ENCODE measurements at regions not wholly inside any gene's neighbourhood (a gene's known extent, or its start where the extent isn't known, plus 50 kb on each side); places are given as distances from the start of the nearest gene placed in this dataset.

GRCh38 chr5:4874097-4874496 lies 266.0 kb upstream of the ADAMTS16 start:
- no peak overlapping the region for H3K27ac ChIP-seq (ENCODE audit: insufficient read depth, low read depth, low read length, poor library complexity, severe bottlenecking)
- no peaks in the 10 kb centered on the region for H3K4me1 ChIP-seq (ENCODE audit: control insufficient read depth, insufficient read depth, low read length)
- H3K4me3 ChIP-seq (ENCODE audit: insufficient read depth, low read depth, low read length): no peak overlapping the region
- H3K9me3 ChIP-seq (ENCODE audit: control insufficient read depth, low read length): no peaks in the 10 kb centered on the region
- WGBS, 2 experiments: 91 to 97% methylated on average over 9 to 10 of the region's 10 CpGs
- no peaks in the 10 kb centered on the region for H3K27me3 ChIP-seq (ENCODE audit: control insufficient read depth, insufficient read depth, low read length, poor library complexity, severe bottlenecking)
- no peaks in the 10 kb centered on the region for H3K36me3 ChIP-seq (ENCODE audit: control insufficient read depth, insufficient read depth, low read length)

- WGBS, 2 experiments: 92 to 95% methylated on average over 4 of the region's 4 CpGs
- no peaks in the 10 kb centered on the region for H3K36me3 ChIP-seq (ENCODE audit: control insufficient read depth, insufficient read depth, low read length)
- no peaks in the 10 kb centered on the region for H3K9me3 ChIP-seq (ENCODE audit: control insufficient read depth, low read length)
- H3K4me1 ChIP-seq (ENCODE audit: control insufficient read depth, insufficient read depth, low read length): no peaks in the 10 kb centered on the region
- H3K27ac ChIP-seq (ENCODE audit: insufficient read depth, low read depth, low read length, poor library complexity, severe bottlenecking): no peak overlapping the region
- no peak overlapping the region for H3K4me3 ChIP-seq (ENCODE audit: insufficient read depth, low read depth, low read length)
- no peaks in the 10 kb centered on the region for H3K27me3 ChIP-seq (ENCODE audit: control insufficient read depth, insufficient read depth, low read length, poor library complexity, severe bottlenecking)
Observed at GRCh38 chr5:4875942-4876341, 264.2 kb upstream of the ADAMTS16 start.

GRCh38 chr5:4876804-4877203 lies 263.3 kb upstream of the ADAMTS16 start:
- Histone ChIP-seq H3K9me3 (ENCODE audit: control insufficient read depth, low read length) (no peaks in the 10 kb centered on the region), H3K4me3 (ENCODE audit: insufficient read depth, low read depth, low read length) (no peak overlapping the region), H3K4me1 (ENCODE audit: control insufficient read depth, insufficient read depth, low read length) (no peaks in the 10 kb centered on the region), H3K36me3 (ENCODE audit: control insufficient read depth, insufficient read depth, low read length) (no peaks in the 10 kb centered on the region), H3K27me3 (ENCODE audit: control insufficient read depth, insufficient read depth, low read length, poor library complexity, severe bottlenecking) (no peaks in the 10 kb centered on the region), H3K27ac (ENCODE audit: insufficient read depth, low read depth, low read length, poor library complexity, severe bottlenecking) (no peak overlapping the region)
- WGBS, 2 experiments: 93% methylated on average over 9 of the region's 9 CpGs

GRCh38 chr5:4877579-4877978 lies 262.6 kb upstream of the ADAMTS16 start:
- Histone ChIP-seq H3K4me1 (ENCODE audit: control insufficient read depth, insufficient read depth, low read length) (no peaks in the 10 kb centered on the region), H3K36me3 (ENCODE audit: control insufficient read depth, insufficient read depth, low read length) (no peaks in the 10 kb centered on the region), H3K9me3 (ENCODE audit: control insufficient read depth, low read length) (no peaks in the 10 kb centered on the region), H3K27me3 (ENCODE audit: control insufficient read depth, insufficient read depth, low read length, poor library complexity, severe bottlenecking) (no peaks in the 10 kb centered on the region), H3K27ac (ENCODE audit: insufficient read depth, low read depth, low read length, poor library complexity, severe bottlenecking) (no peak overlapping the region), H3K4me3 (ENCODE audit: insufficient read depth, low read depth, low read length) (no peak overlapping the region)
- WGBS, 2 experiments: 91 to 95% methylated on average over 5 to 6 of the region's 6 CpGs

GRCh38 chr5:4879075-4879474 lies 261.1 kb upstream of the ADAMTS16 start:
- H3K4me3 ChIP-seq (ENCODE audit: insufficient read depth, low read depth, low read length): no peak overlapping the region
- no peaks in the 10 kb centered on the region for H3K27me3 ChIP-seq (ENCODE audit: control insufficient read depth, insufficient read depth, low read length, poor library complexity, severe bottlenecking)
- no peak overlapping the region for H3K27ac ChIP-seq (ENCODE audit: insufficient read depth, low read depth, low read length, poor library complexity, severe bottlenecking)
- H3K4me1 ChIP-seq (ENCODE audit: control insufficient read depth, insufficient read depth, low read length): no peaks in the 10 kb centered on the region
- H3K36me3 ChIP-seq (ENCODE audit: control insufficient read depth, insufficient read depth, low read length): no peaks in the 10 kb centered on the region
- 95 to 96% methylated on average over 10 of the region's 10 CpGs for WGBS, 2 experiments
- H3K9me3 ChIP-seq (ENCODE audit: control insufficient read depth, low read length): no peaks in the 10 kb centered on the region

- Histone ChIP-seq H3K4me3 (ENCODE audit: insufficient read depth, low read depth, low read length) (no peak overlapping the region), H3K27me3 (ENCODE audit: control insufficient read depth, insufficient read depth, low read length, poor library complexity, severe bottlenecking) (no peaks in the 10 kb centered on the region), H3K36me3 (ENCODE audit: control insufficient read depth, insufficient read depth, low read length) (no peaks in the 10 kb centered on the region), H3K9me3 (ENCODE audit: control insufficient read depth, low read length) (no peaks in the 10 kb centered on the region), H3K27ac (ENCODE audit: insufficient read depth, low read depth, low read length, poor library complexity, severe bottlenecking) (no peak overlapping the region), H3K4me1 (ENCODE audit: control insufficient read depth, insufficient read depth, low read length) (no peaks in the 10 kb centered on the region)
- WGBS, 2 experiments: 60 to 62% methylated on average over 15 of the region's 15 CpGs
Observed at GRCh38 chr5:4879693-4880303, 260.3 kb upstream of the ADAMTS16 start.

GRCh38 chr5:4880304-4880741 lies 259.8 kb upstream of the ADAMTS16 start:
- Histone ChIP-seq H3K27ac (ENCODE audit: insufficient read depth, low read depth, low read length, poor library complexity, severe bottlenecking) (no peak overlapping the region), H3K4me3 (ENCODE audit: insufficient read depth, low read depth, low read length) (no peak overlapping the region), H3K36me3 (ENCODE audit: control insufficient read depth, insufficient read depth, low read length) (no peaks in the 10 kb centered on the region), H3K27me3 (ENCODE audit: control insufficient read depth, insufficient read depth, low read length, poor library complexity, severe bottlenecking) (no peaks in the 10 kb centered on the region), H3K4me1 (ENCODE audit: control insufficient read depth, insufficient read depth, low read length) (no peaks in the 10 kb centered on the region), H3K9me3 (ENCODE audit: control insufficient read depth, low read length) (no peaks in the 10 kb centered on the region)
- WGBS, 2 experiments: 90 to 91% methylated on average over 15 of the region's 15 CpGs

- Histone ChIP-seq H3K27ac (ENCODE audit: insufficient read depth, low read depth, low read length, poor library complexity, severe bottlenecking) (no peak overlapping the region), H3K36me3 (ENCODE audit: control insufficient read depth, insufficient read depth, low read length) (no peaks in the 10 kb centered on the region), H3K9me3 (ENCODE audit: control insufficient read depth, low read length) (no peaks in the 10 kb centered on the region), H3K4me3 (ENCODE audit: insufficient read depth, low read depth, low read length) (no peak overlapping the region), H3K27me3 (ENCODE audit: control insufficient read depth, insufficient read depth, low read length, poor library complexity, severe bottlenecking) (no peaks in the 10 kb centered on the region), H3K4me1 (ENCODE audit: control insufficient read depth, insufficient read depth, low read length) (no peaks in the 10 kb centered on the region)
- WGBS, 2 experiments: 93 to 96% methylated on average over 8 of the region's 8 CpGs
Observed at GRCh38 chr5:4881366-4882002, 258.6 kb upstream of the ADAMTS16 start.

- Histone ChIP-seq H3K36me3 (ENCODE audit: control insufficient read depth, insufficient read depth, low read length) (no peaks in the 10 kb centered on the region), H3K9me3 (ENCODE audit: control insufficient read depth, low read length) (no peaks in the 10 kb centered on the region), H3K27ac (ENCODE audit: insufficient read depth, low read depth, low read length, poor library complexity, severe bottlenecking) (no peak overlapping the region), H3K27me3 (ENCODE audit: control insufficient read depth, insufficient read depth, low read length, poor library complexity, severe bottlenecking) (no peaks in the 10 kb centered on the region), H3K4me1 (ENCODE audit: control insufficient read depth, insufficient read depth, low read length) (no peaks in the 10 kb centered on the region), H3K4me3 (ENCODE audit: insufficient read depth, low read depth, low read length) (no peak overlapping the region)
- WGBS, 2 experiments: 96 to 100% methylated on average over 4 of the region's 4 CpGs
Observed at GRCh38 chr5:4882186-4882585, 257.9 kb upstream of the ADAMTS16 start.

- Histone ChIP-seq H3K27me3 (ENCODE audit: control insufficient read depth, insufficient read depth, low read length, poor library complexity, severe bottlenecking) (no peaks in the 10 kb centered on the region), H3K9me3 (ENCODE audit: control insufficient read depth, low read length) (no peaks in the 10 kb centered on the region)
- 94% methylated on average over 6 of the region's 6 CpGs for WGBS, 2 experiments
Observed at GRCh38 chr5:4883360-4883759, 256.8 kb upstream of the ADAMTS16 start.

More at GRCh38 chr5:4883360-4883759, 256.8 kb upstream of the ADAMTS16 start:
- no peaks in the 10 kb centered on the region for H3K36me3 ChIP-seq (ENCODE audit: control insufficient read depth, insufficient read depth, low read length)
- H3K4me1 ChIP-seq (ENCODE audit: control insufficient read depth, insufficient read depth, low read length): no peaks in the 10 kb centered on the region
- no peak overlapping the region for H3K4me3 ChIP-seq (ENCODE audit: insufficient read depth, low read depth, low read length)
- no peak overlapping the region for H3K27ac ChIP-seq (ENCODE audit: insufficient read depth, low read depth, low read length, poor library complexity, severe bottlenecking)

Measured in ectodermal cell (in vitro differentiated cells).